ENCODE measurements at regions not wholly inside any gene's neighbourhood (a gene's known extent, or its start where the extent isn't known, plus 50 kb on each side); places are given as distances from the start of the nearest gene placed in this dataset.
"Not testable (repeated sequence)": the region's sequence is repeated elsewhere in the genome, so short reads cannot be mapped to it uniquely, and the experiment has no call there.

- no peak for DNase-seq (ENCODE audit: low read depth)
Observed at GRCh38 chr2:53356291-53356905, 411.2 kb upstream of the CHAC2 start.

DNA sequence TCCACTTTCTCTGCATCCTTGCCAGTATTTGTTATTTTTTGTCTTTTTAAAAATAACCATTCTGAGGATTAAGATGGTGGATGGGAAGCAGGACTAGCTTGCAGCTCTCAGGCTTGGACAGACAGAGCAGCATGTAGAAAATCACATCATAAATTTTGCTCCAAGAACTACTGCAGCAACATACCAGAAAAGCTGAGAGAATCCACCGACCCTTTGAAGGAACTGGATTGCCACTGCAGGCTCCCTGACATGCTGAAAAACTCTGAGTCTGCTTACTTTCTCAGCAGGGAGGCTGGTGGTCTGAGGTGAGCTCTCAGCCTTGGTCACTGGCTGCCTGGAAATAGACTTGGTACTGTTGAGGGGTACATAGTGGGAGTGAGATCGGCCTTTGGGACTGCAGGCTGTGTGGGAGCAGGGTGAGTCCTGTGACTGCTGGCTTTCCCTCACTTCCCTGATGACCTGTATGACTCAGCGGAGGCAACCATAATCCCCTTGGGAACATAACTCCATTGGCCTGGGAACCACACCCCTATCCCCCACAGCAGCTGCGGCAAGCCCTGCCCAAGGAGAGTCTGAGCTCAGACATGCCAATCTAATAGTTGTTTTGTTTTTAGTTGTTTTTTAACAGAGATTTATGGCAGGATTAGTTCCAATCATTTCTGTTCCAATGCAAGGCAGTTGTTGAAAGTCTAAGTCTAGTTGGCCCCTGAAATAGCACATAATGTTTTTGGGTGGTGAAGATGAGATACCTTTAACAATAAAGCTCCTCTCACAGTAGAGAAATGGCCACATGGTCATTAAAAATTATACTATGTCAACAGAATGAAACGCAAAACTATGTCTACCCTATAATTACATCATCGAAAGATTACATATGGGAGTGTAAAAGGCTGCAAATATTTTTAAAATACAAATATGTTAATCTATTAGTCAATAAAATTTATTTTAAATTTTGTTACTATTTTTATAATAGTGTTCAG is 414.2 kb upstream of the CHAC2 start:
- DNase-seq (ENCODE audit: low read depth): peak; percentile 40

- no peak for DNase-seq (ENCODE audit: low read depth)
Observed at GRCh38 chr2:53347269-53347668, 420.3 kb upstream of the CHAC2 start.

GRCh38 chr2:53342248-53342647 is 425.4 kb upstream of the CHAC2 start:
- no peak for DNase-seq (ENCODE audit: low read depth)

GRCh38 chr2:53334610-53335009 is 433.0 kb upstream of the CHAC2 start:
- DNase-seq (ENCODE audit: low read depth): no peak

- no peak for DNase-seq (ENCODE audit: low read depth)
Observed at GRCh38 chr2:53331667-53332066, 435.9 kb upstream of the CHAC2 start.

- DNase-seq (ENCODE audit: low read depth): no peak
Observed at GRCh38 chr2:53317861-53318260, 449.7 kb upstream of the CHAC2 start.

GRCh38 chr2:53315149-53315548 is 452.5 kb upstream of the CHAC2 start:
- no peak for DNase-seq (ENCODE audit: low read depth)

- no peak for DNase-seq (ENCODE audit: low read depth)
Observed at GRCh38 chr2:53314718-53315117, 452.9 kb upstream of the CHAC2 start.

DNA sequence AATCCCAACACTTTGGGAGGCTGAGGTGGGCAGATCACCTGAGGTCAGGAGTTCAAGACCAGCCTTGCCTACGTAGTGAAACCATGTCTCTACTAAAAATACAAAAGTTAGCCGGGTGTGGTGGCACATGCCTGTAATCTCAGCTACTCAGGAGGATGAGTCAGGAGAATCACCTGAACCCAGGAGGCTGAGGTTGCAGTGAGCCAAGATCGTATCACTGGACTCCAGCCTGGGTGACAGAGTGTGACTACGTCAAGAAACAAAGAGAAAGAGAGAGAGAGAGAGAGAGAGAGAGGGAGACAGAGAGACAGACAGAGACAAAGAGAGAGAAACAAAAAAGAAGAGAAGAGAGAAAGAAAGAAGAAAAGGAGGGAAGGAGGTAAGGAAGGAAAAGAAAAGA is 454.0 kb upstream of the CHAC2 start:
- not testable (repeated sequence) for DNase-seq (ENCODE audit: low read depth)

DNA sequence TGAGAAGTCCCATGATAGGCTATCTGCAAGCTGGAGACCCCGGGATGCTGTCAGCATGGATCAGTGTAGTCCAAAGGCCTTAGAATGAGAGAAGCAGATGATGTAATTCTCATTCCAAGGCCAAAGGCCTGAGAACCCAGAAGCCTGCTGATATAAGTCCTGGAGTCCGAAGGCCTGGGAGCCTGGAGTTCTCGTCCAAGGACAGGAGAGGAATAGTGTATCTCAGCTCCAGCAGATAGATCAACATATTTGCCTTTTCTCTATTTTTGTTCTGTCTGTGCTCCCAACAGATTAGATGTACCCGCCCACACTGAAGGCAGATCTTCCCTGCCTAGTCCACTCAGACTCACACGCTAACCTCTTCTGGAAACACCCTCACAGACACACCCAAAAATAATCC is 454.9 kb upstream of the CHAC2 start:
- DNase-seq (ENCODE audit: low read depth): no peak

GRCh38 chr2:53312181-53312580 is 455.4 kb upstream of the CHAC2 start:
- DNase-seq (ENCODE audit: low read depth): no peak

GRCh38 chr2:53303012-53303578 is 464.5 kb upstream of the CHAC2 start:
- no peak for DNase-seq (ENCODE audit: low read depth)

DNA sequence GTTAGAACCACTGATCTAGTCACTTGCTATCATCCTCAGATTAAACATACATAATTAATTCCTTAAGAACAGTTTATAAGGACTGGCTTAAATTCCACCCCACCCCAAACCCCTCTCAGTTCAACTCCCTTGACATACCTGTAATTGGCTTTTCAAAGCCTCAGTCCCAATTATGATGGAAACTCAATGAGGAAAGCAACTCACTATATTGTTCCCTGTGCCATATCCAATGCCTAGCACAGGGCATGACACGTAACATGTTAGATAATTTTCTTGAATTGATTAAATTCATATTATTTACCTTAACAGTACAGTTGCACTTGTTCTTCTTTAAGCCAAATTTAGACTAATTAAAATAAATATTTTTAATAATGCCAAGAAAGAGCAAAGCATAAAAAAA is 465.1 kb upstream of the CHAC2 start:
- DNase-seq (ENCODE audit: low read depth): no peak

- no peak for DNase-seq (ENCODE audit: low read depth)
Observed at GRCh38 chr2:53289309-53290006, 478.1 kb upstream of the CHAC2 start.

GRCh38 chr2:53286345-53286744 is 481.3 kb upstream of the CHAC2 start:
- peak; percentile 3 for DNase-seq (ENCODE audit: low read depth)

GRCh38 chr2:53275743-53276142 is 491.9 kb upstream of the CHAC2 start:
- no peak for DNase-seq (ENCODE audit: low read depth)

DNA sequence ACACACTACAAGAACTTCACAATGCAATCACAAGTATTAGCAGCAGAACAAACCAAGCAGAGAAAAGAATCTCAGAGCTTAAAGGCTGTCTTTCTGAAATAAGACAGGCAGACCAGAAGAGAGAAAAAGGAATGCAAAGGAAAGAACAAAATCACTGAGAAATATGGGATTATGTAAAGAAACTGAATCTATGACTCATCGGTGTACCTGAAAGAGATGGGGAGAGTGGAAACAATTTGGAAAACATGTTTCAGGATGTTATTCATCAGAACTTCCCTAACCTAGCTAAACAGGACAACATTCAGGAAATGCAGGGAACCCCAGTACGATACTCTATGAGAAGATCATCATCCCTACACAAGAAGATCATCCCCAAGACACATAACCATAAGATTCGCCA is 499.0 kb upstream of the CHAC2 start:
- DNase-seq (ENCODE audit: low read depth): no peak

DNA sequence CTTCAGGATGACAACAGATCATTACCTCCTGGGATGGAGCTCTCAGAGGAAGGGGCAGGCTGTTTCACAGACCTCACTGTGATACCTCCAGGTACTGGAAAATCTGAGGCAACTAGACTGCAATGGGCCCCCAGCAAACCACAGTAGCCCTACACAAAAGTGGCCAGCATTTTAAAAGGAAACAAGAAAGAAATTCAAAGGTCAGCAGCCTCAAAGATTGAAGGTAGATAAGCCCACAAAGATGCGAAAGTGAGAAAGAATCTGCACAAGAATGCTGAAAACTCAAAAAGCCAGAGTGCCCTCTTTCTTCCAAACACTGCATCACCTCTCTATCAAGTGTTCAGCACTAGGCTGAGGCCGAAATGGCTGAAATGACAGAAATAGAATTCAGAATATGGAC is 499.5 kb upstream of the CHAC2 start:
- DNase-seq (ENCODE audit: low read depth): no peak

DNA sequence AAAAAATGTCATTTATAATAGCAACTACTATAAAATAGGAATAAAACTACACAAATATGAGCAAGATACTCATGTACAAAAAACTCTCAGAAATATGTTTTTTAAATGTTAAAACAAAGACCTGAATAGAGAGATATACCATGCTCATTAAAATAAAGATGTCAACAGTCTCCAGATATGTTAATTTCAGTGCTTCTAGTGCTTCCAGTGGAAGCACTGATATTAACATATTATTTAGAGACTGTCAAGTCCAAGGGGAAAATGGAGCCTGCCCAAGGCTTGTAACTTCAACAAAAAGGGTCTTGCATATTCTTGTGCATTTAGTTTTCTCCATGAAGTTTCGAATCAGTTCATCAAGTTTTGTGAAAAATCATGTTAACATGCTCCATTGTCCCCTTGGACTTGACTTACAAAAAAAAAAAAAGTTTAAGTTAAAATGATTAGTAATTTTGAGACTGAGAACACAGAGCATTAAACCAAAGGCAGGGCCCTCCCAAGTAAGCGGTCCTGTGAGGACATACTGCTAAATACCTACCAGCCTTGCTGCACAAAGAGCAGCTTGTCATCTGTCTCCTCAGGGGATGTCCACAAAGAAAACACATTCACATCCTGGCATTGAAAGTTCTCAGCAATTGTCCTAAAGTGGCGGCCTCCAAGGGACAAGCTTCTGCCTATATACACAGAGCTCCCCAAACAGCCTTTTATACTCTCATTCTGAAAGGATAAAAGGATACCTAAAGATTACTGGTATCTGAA is 501.9 kb upstream of the CHAC2 start:
- no peak for DNase-seq (ENCODE audit: low read depth)

GRCh38 chr2:53260568-53260967 is 507.0 kb upstream of the CHAC2 start:
- no peak for DNase-seq (ENCODE audit: low read depth)

All from stromal cell of bone marrow (primary cell).